Vagina (tissue), 2 donors: ENCODE measurements at regions not wholly inside any gene's neighbourhood (a gene's known extent, or its start where the extent isn't known, plus 50 kb on each side); places are given as distances from the start of the nearest gene placed in this dataset.

ENCODE experiments used
- DNase-seq, 2 donors: peaks; one replicate each; pipeline ENCODE4 v3.0.0-alpha.2; 2017; ENCODE audit errors: extremely low spot score in 2 of 2
- H3K27ac ChIP-seq: fragments of 200-600 bp; sonication (generic); one replicate; pipeline ENCODE4 v1.5.1; 2019
- H3K27me3 ChIP-seq: fragments of 200-600 bp; sonication (generic); one replicate; pipeline ENCODE4 v1.5.1; 2019
- H3K36me3 ChIP-seq, 2 donors: fragments of 200-600 bp; sonication (generic); one replicate each; pipeline ENCODE4 v1.5.1; 2017 to 2019
- H3K4me1 ChIP-seq: fragments of 200-600 bp; sonication (generic); one replicate; pipeline ENCODE4 v1.5.1; 2019
- H3K4me3 ChIP-seq, 2 donors: fragments of 200-600 bp; sonication (generic); 1 replicate in 1 of 2; 2 replicates in 1 of 2; pipeline ENCODE4 v1.5.1; 2016 to 2019
- H3K9me3 ChIP-seq: fragments of 200-600 bp; sonication (generic); one replicate; pipeline ENCODE4 v1.5.1; 2019
- POLR2A ChIP-seq, 2 donors: fragments of 450-650 bp; IDR thresholded peaks; one replicate each; pipeline ENCODE4 v1.6.1; 2017; ENCODE audit warnings: antibody characterized with exemption in 2 of 2, mild to moderate bottlenecking in 2 of 2, moderate library complexity in 2 of 2
- POLR2AphosphoS5 ChIP-seq, 2 donors: sonication (generic); formaldehyde crosslinking; IDR thresholded peaks; one replicate each; pipeline ENCODE4 v1.9.0; 2017; ENCODE audit warnings: antibody characterized with exemption in 2 of 2, mild to moderate bottlenecking in 2 of 2, low read depth in 1 of 2; ENCODE audit not compliant: insufficient read depth in 1 of 2
- intact Hi-C: fragments of 100-400 bp; cut with DNase I; formaldehyde crosslinking; loops from one replicate; pipeline ENCODE4 v1.15.1; 2023
- TF ChIP-seq, protein P1 (sequence below), 3 experiments: fragments of 450-650 bp in 2 of 3; fragments of 200-600 bp in 1 of 3; sonication (generic) in 1 of 3; IDR thresholded peaks; one replicate each; pipeline ENCODE4 v1.5.1; 2017 to 2019; ENCODE audit warnings: antibody characterized with exemption in 3 of 3, mild to moderate bottlenecking in 2 of 3, moderate library complexity in 2 of 3

DNA sequence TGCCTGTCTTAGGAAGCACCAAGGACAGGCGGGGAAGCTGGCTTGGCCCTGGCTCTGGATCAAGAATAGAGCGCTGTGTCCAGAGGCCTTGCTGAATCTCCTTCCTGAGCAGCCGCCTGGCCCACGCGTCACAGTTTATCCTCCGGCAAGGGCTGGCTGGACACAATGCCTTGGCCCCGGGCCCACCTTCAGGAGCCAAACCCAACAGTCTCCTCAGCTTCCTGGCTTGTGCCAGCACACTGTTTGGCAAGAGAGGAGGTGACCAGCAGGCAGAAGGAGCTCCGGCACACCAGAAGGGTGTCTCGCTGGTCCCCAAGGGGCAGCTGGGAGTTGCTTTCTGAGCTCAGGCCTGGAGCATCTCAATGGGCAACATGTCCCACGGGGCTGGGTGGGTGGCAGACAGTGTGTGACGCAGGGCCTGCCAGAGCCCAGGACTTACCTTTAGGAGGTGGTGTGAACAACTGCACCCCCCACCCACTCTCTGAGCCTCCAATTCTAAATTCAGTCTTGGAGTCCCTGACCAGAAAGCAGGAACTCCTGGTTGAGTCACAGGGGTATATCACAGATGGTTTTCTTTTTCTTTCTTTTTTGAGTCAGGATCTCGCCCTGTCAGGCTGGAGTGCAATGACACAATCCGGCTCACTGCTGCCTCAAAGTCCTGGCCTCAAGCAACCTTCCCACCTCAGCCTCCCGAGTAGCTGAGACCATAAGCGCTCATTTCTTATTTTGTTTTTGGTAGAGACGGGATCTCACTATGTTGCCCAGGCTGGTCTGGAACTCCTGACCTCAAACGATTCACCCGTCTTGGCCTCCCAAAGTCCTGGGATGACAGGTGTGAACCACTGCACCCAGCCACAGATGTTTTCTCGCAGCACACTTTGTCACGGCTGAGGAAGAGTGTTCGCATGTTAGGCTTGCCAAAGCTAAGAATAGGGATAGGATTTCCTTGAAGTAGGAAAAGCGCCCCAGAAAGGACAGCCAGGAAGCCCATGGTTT, 361.2 kb downstream of the BCOR start:
- Histone ChIP-seq H3K36me3 (no peaks in the 10 kb centered on the region), H3K4me1 (no peaks in the 10 kb centered on the region), H3K9me3 (no peaks in the 10 kb centered on the region), H3K27me3 (no peaks in the 10 kb centered on the region), H3K27ac (no peak overlapping the region), H3K4me3 (no peak overlapping the region)
- DNase-seq: no peak
- intact Hi-C loops: no loop called here
- TF ChIP-seq, protein P1, sequence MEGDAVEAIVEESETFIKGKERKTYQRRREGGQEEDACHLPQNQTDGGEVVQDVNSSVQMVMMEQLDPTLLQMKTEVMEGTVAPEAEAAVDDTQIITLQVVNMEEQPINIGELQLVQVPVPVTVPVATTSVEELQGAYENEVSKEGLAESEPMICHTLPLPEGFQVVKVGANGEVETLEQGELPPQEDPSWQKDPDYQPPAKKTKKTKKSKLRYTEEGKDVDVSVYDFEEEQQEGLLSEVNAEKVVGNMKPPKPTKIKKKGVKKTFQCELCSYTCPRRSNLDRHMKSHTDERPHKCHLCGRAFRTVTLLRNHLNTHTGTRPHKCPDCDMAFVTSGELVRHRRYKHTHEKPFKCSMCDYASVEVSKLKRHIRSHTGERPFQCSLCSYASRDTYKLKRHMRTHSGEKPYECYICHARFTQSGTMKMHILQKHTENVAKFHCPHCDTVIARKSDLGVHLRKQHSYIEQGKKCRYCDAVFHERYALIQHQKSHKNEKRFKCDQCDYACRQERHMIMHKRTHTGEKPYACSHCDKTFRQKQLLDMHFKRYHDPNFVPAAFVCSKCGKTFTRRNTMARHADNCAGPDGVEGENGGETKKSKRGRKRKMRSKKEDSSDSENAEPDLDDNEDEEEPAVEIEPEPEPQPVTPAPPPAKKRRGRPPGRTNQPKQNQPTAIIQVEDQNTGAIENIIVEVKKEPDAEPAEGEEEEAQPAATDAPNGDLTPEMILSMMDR (IDR thresholded peaks at IDR 0.05): no peak
- TF ChIP-seq POLR2A (IDR thresholded peaks at IDR 0.05) (no peak), POLR2AphosphoS5 (IDR thresholded peaks at IDR 0.05; ENCODE audit: insufficient read depth in 1 of 2, low read depth in 1 of 2) (no peak)

DNA sequence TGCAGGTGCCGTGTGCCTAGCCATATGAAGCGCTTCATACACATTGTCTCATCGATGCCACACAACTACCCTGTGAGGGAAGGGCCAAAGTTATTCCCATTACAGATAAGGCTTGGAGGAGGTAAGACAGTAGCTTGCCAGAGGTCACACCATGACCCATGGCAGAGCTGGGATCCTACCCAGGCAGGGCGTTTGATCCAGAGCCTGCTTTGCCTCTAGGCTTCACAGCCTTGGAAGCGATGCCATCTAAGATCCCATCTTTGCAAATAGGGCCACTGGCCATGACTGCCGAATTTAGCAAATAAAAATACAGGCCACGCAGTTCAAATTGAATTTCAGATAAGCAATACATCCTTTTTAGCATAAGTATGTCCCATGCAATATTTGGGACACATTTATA, 358.2 kb downstream of the BCOR start:
- H3K4me3 ChIP-seq: no peak overlapping the region
- no peak overlapping the region for H3K27ac ChIP-seq
- H3K9me3 ChIP-seq: no peaks in the 10 kb centered on the region
- intact Hi-C loops: no loop called here
- TF ChIP-seq POLR2A (IDR thresholded peaks at IDR 0.05): no peak
- TF ChIP-seq POLR2AphosphoS5 (IDR thresholded peaks at IDR 0.05; ENCODE audit: insufficient read depth in 1 of 2, low read depth in 1 of 2): no peak
- TF ChIP-seq, protein P1 (IDR thresholded peaks at IDR 0.05): no peak
- no peaks in the 10 kb centered on the region for H3K4me1 ChIP-seq
- H3K36me3 ChIP-seq: no peaks in the 10 kb centered on the region
- no peaks in the 10 kb centered on the region for H3K27me3 ChIP-seq
- no peak for DNase-seq

DNA sequence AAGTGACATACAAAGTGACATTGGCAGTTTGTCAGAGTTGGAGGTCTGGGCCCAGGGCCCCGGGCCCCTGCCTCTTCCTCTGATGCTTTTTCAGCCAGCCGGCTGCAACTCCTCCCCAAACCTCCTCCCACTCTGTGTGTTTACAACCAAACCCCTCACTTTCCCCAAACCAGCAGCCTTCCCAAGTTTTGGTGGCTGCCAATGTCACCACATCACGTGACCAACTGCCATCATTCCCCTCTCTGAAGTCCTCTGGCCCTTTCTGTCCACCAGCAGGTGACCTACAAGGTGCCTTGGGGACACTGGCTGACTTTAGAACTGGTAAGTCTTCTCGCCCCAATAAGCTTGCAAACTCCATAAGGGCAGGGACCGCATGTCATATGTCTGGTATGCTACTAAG, 357.7 kb downstream of the BCOR start:
- Histone ChIP-seq H3K9me3 (no peaks in the 10 kb centered on the region), H3K36me3 (no peaks in the 10 kb centered on the region), H3K27me3 (no peaks in the 10 kb centered on the region), H3K27ac (no peak overlapping the region), H3K4me3 (no peak overlapping the region), H3K4me1 (no peaks in the 10 kb centered on the region)
- intact Hi-C loops: no loop called here
- DNase-seq: no peak
- TF ChIP-seq, protein P1 (IDR thresholded peaks at IDR 0.05): no peak
- TF ChIP-seq POLR2A (IDR thresholded peaks at IDR 0.05) (no peak), POLR2AphosphoS5 (IDR thresholded peaks at IDR 0.05; ENCODE audit: insufficient read depth in 1 of 2, low read depth in 1 of 2) (no peak)

DNA sequence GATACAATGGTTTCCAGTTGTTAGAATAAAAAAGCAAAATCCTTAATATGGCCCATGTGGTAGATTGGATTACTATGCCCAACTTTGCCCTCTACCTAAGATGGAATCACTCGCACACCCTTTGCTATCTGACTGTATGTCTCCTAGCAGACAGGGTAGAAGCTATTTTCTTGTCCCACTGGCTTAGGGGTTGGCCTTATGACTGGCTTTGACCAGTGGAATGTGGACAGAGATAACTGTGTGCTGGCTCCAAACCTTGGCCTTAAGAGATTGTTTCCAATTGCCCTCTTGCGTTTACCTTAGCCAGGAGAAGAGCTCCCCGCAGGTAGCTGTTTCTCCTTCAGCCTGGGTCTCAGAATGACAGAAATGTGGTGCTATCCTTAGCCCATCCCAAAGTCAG, 355.9 kb downstream of the BCOR start:
- Histone ChIP-seq H3K4me1 (no peaks in the 10 kb centered on the region), H3K9me3 (no peaks in the 10 kb centered on the region), H3K4me3 (no peak overlapping the region), H3K36me3 (no peaks in the 10 kb centered on the region), H3K27me3 (no peaks in the 10 kb centered on the region), H3K27ac (no peak overlapping the region)
- no peak for DNase-seq
- TF ChIP-seq POLR2A (IDR thresholded peaks at IDR 0.05) (no peak), POLR2AphosphoS5 (IDR thresholded peaks at IDR 0.05; ENCODE audit: insufficient read depth in 1 of 2, low read depth in 1 of 2) (no peak)
- TF ChIP-seq, protein P1 (IDR thresholded peaks at IDR 0.05): no peak
- intact Hi-C loops: no loop called here

DNA sequence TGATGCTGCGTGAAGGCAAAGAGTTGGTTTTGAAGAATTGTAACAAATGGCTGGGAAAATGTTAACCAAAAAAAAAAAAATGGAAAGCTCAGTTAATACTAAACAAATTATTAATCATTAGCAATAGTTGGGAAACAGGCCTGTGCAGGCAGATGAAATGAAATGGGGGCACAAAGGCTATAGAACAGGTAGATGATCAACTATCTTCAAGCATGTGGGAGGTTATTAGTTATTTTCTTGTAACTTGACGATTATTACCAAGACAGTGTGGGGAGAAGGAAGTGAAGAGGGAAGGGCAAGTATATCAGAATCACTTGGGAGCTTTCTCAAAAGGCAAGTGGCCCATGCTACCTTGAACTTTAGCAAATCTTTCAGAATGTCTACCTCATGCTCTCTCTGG, 351.9 kb downstream of the BCOR start:
- TF ChIP-seq POLR2A (IDR thresholded peaks at IDR 0.05) (no peak), POLR2AphosphoS5 (IDR thresholded peaks at IDR 0.05; ENCODE audit: insufficient read depth in 1 of 2, low read depth in 1 of 2) (no peak)
- TF ChIP-seq, protein P1 (IDR thresholded peaks at IDR 0.05): no peak
- Histone ChIP-seq H3K27ac (no peak overlapping the region), H3K4me3 (no peak overlapping the region), H3K27me3 (no peaks in the 10 kb centered on the region), H3K36me3 (no peaks in the 10 kb centered on the region), H3K4me1 (no peaks in the 10 kb centered on the region), H3K9me3 (no peaks in the 10 kb centered on the region)
- DNase-seq: no peak
- intact Hi-C loops: no loop called here
